Uterus (tissue), 3 donors: ENCODE measurements at regions not wholly inside any gene's neighbourhood (a gene's known extent, or its start where the extent isn't known, plus 50 kb on each side); places are given as distances from the start of the nearest gene placed in this dataset.

Source experiments
- DNase-seq, 2 donors: peaks; one replicate each; pipeline ENCODE4 v3.0.0-alpha.2; 2019 to 2020
- H3K27ac ChIP-seq, 2 donors: fragments of 200-600 bp; sonication (generic); 1 replicate in 1 of 2; 2 replicates in 1 of 2; pipeline ENCODE4 v1.5.1; 2016 to 2018
- H3K27me3 ChIP-seq, 2 donors: fragments of 200-600 bp; sonication (generic); one replicate each; pipeline ENCODE4 v1.5.1; 2018 to 2019; ENCODE audit warnings: control low read depth in 1 of 2
- H3K36me3 ChIP-seq, 2 donors: fragments of 200-600 bp; sonication (generic); one replicate each; pipeline ENCODE4 v1.5.1; 2019; ENCODE audit warnings: control low read depth in 1 of 2
- H3K4me1 ChIP-seq, 2 donors: fragments of 200-600 bp; sonication (generic); one replicate each; pipeline ENCODE4 v1.5.1; 2018 to 2019; ENCODE audit warnings: control low read depth in 1 of 2
- H3K4me3 ChIP-seq, 2 donors: fragments of 200-600 bp; sonication (generic); 1 replicate in 1 of 2; 2 replicates in 1 of 2; pipeline ENCODE4 v1.5.1; 2018 to 2019; ENCODE audit warnings: mild to moderate bottlenecking in 1 of 2
- H3K9me3 ChIP-seq, 2 donors: fragments of 200-600 bp; sonication (generic); one replicate each; pipeline ENCODE4 v1.5.1; 2019; ENCODE audit warnings: control low read depth in 1 of 2
- POLR2A ChIP-seq, 2 donors: fragments of 450-650 bp; IDR thresholded peaks; one replicate each; pipeline ENCODE4 v1.6.1; 2016; ENCODE audit warnings: antibody characterized with exemption in 2 of 2, mild to moderate bottlenecking in 1 of 2, moderate library complexity in 1 of 2
- intact Hi-C: fragments of 100-400 bp; cut with DNase I; formaldehyde crosslinking; loops from one replicate; pipeline ENCODE4 v1.15.1; 2023; ENCODE audit warnings: low total_unique reads
- TF ChIP-seq, protein P1 (sequence below), 4 experiments: fragments of 200-600 bp in 2 of 4; fragments of 450-650 bp in 2 of 4; sonication (generic) in 2 of 4; IDR thresholded peaks; one replicate each; pipeline ENCODE4 v1.5.1; 2016 to 2019; ENCODE audit warnings: antibody characterized with exemption in 4 of 4, mild to moderate bottlenecking in 2 of 4, moderate library complexity in 1 of 4
- donor health status: DM: yes; HTN: yes; CAD: no.

DNA sequence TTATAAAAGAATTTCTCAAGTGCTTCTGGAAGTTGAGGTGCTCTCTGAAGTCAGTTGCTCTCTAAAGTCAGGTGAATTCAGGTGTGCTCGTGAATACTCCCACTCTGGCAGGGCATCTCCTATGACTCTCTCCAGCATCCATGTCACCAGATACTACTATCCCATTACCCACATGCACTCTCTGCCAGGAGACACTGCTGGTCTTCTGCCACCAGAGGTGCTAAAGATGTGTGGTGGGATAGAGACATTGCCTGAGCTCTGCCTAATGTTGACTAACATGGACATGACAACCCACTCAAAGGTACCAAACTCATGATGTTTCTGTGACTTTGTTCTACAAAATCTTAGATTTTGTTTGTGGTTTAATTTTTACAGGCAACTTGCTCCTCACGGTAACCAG is 106.4 kb upstream of the HNRNPA3 start:
- intact Hi-C loops: no loop called here

GRCh38 chr2:177108890-177109289 is 103.7 kb upstream of the HNRNPA3 start:
- H3K27me3 ChIP-seq: no peaks in the 10 kb centered on the region
- intact Hi-C loops: no loop called here
- no peaks in the 10 kb centered on the region for H3K9me3 ChIP-seq
- no peak overlapping the region for H3K4me3 ChIP-seq
- H3K36me3 ChIP-seq: no peaks in the 10 kb centered on the region
- no peak for DNase-seq
- H3K27ac ChIP-seq: peak overlapping the region in 1 of 2 donors; percentile 76
- no peaks in the 10 kb centered on the region for H3K4me1 ChIP-seq
- TF ChIP-seq POLR2A (IDR thresholded peaks at IDR 0.05): no peak
- TF ChIP-seq, protein P1, sequence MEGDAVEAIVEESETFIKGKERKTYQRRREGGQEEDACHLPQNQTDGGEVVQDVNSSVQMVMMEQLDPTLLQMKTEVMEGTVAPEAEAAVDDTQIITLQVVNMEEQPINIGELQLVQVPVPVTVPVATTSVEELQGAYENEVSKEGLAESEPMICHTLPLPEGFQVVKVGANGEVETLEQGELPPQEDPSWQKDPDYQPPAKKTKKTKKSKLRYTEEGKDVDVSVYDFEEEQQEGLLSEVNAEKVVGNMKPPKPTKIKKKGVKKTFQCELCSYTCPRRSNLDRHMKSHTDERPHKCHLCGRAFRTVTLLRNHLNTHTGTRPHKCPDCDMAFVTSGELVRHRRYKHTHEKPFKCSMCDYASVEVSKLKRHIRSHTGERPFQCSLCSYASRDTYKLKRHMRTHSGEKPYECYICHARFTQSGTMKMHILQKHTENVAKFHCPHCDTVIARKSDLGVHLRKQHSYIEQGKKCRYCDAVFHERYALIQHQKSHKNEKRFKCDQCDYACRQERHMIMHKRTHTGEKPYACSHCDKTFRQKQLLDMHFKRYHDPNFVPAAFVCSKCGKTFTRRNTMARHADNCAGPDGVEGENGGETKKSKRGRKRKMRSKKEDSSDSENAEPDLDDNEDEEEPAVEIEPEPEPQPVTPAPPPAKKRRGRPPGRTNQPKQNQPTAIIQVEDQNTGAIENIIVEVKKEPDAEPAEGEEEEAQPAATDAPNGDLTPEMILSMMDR (IDR thresholded peaks at IDR 0.05): no peak

More for the DNA sequence above, 106.4 kb upstream of the HNRNPA3 start:
- H3K4me1 ChIP-seq: no peaks in the 10 kb centered on the region
- H3K27me3 ChIP-seq: no peaks in the 10 kb centered on the region
- H3K9me3 ChIP-seq: no peaks in the 10 kb centered on the region
- no peaks in the 10 kb centered on the region for H3K36me3 ChIP-seq
- TF ChIP-seq POLR2A (IDR thresholded peaks at IDR 0.05): no peak
- TF ChIP-seq, protein P1 (IDR thresholded peaks at IDR 0.05): no peak
- no peak overlapping the region for H3K27ac ChIP-seq
- H3K4me3 ChIP-seq: no peak overlapping the region
- no peak for DNase-seq

GRCh38 chr2:177114712-177115111 is 97.9 kb upstream of the HNRNPA3 start:
- H3K4me1 ChIP-seq: no peaks in the 10 kb centered on the region
- no peaks in the 10 kb centered on the region for H3K27me3 ChIP-seq
- TF ChIP-seq, protein P1 (IDR thresholded peaks at IDR 0.05): no peak
- no peak for TF ChIP-seq POLR2A (IDR thresholded peaks at IDR 0.05)
- no peaks in the 10 kb centered on the region for H3K9me3 ChIP-seq
- no peak overlapping the region for H3K4me3 ChIP-seq
- intact Hi-C loops: no loop called here
- no peak for DNase-seq
- H3K27ac ChIP-seq: peak overlapping the region in 1 of 2 donors; percentile 84
- no peaks in the 10 kb centered on the region for H3K36me3 ChIP-seq

- TF ChIP-seq, protein P1 (IDR thresholded peaks at IDR 0.05): no peak
- TF ChIP-seq POLR2A (IDR thresholded peaks at IDR 0.05): no peak
- H3K36me3 ChIP-seq: no peaks in the 10 kb centered on the region
- H3K4me1 ChIP-seq: no peaks in the 10 kb centered on the region
- H3K9me3 ChIP-seq: no peaks in the 10 kb centered on the region
- intact Hi-C loops: no loop called here
- DNase-seq: no peak
- H3K4me3 ChIP-seq: no peak overlapping the region
- H3K27me3 ChIP-seq: no peaks in the 10 kb centered on the region
- peak overlapping the region; percentile 25 to 84 for H3K27ac ChIP-seq
Observed at GRCh38 chr2:177117755-177118154, 94.8 kb upstream of the HNRNPA3 start.

DNA sequence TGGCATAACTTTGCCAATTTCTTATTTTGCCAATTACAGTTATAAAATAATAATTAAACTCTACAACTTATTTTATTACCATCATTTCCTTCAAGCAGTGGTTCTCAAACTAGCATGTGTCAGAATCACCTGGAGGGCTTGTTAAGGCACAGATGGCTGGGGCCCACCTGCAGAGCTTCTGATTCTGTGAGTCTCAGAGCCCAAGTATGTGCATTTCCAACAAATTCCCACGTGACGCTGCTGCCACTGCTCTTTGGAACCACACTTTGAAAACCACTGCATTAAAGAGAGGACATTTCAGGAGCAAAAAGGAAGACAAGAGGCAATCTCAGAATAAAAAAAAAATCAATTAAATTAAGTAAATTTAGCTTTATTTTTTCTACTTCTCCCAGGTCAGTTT is 94.0 kb upstream of the HNRNPA3 start:
- Histone ChIP-seq H3K36me3 (no peaks in the 10 kb centered on the region), H3K27me3 (no peaks in the 10 kb centered on the region), H3K9me3 (no peaks in the 10 kb centered on the region), H3K27ac (peak overlapping the region; percentile 25 to 84), H3K4me1 (no peaks in the 10 kb centered on the region), H3K4me3 (no peak overlapping the region)
- TF ChIP-seq, protein P1 (IDR thresholded peaks at IDR 0.05): no peak
- no peak for TF ChIP-seq POLR2A (IDR thresholded peaks at IDR 0.05)
- no peak for DNase-seq
- intact Hi-C loops: no loop called here
